Caco-2 (cell line): ENCODE measurements at regions not wholly inside any gene's neighbourhood (a gene's known extent, or its start where the extent isn't known, plus 50 kb on each side); places are given as distances from the start of the nearest gene placed in this dataset.

Experiments
- BruUV-seq: library from RNA; stranded (reverse); fragments of 400-500 nt; replicated peaks from 2 replicates; lab custom pipeline; 2021; lab: Mats Ljungman, UMichigan
- CTCF ChIA-PET: fragments of 300-600 bp; sonication (Branson Sonifier 250); formaldehyde crosslinking; loops from one replicate; lab custom pipeline; 2022; ENCODE audit warnings: antibody characterized with exemption; lab: Charles Lee
- POLR2A ChIA-PET: fragments of 300-600 bp; sonication (Branson Sonifier 250); formaldehyde crosslinking; loops from one replicate; lab custom pipeline; 2022; ENCODE audit warnings: antibody characterized with exemption; lab: Charles Lee
- DNase-seq, 2 experiments: peaks; one replicate each; pipeline versions ENCODE4 v3.0.0 to v3.0.0-alpha.2; 2020 to 2022
- H3K27me3 ChIP-seq: replicated peaks from 2 replicates; pipeline ENCODE4 v1.6.0; 2011; ENCODE audit warnings: low read length; ENCODE audit not compliant: control insufficient read depth, insufficient read depth
- H3K36me3 ChIP-seq: 2 replicates; pipeline ENCODE4 v1.5.1; 2011; ENCODE audit warnings: low read length; ENCODE audit not compliant: control insufficient read depth, insufficient read depth
- H3K4me1 ChIP-seq: fragments of 250-450 bp; sonication (Bioruptor Pico); 2 replicates; pipeline ENCODE4 v1.5.1; 2020; ENCODE audit warnings: mild to moderate bottlenecking
- H3K4me3 ChIP-seq: 2 replicates; pipeline ENCODE4 v1.5.1; 2011; ENCODE audit warnings: low read depth, mild to moderate bottlenecking, control low read depth, low read length
- H3K9me3 ChIP-seq: fragments of 250-450 bp; sonication (Bioruptor Pico); 2 replicates; pipeline ENCODE4 v1.5.1; 2020; ENCODE audit warnings: mild to moderate bottlenecking, moderate library complexity
- H3K27ac Mint-ChIP-seq: one replicate; pipeline ENCODE4 v1.8.0; 2022; ENCODE audit warnings: mixed read lengths; ENCODE audit not compliant: unreplicated experiment
- H3K27me3 Mint-ChIP-seq: one replicate; pipeline ENCODE4 v1.8.0; 2022; ENCODE audit warnings: mixed read lengths; ENCODE audit not compliant: insufficient read depth, unreplicated experiment
- H3K36me3 Mint-ChIP-seq: one replicate; pipeline ENCODE4 v1.8.0; 2022; ENCODE audit warnings: mild to moderate bottlenecking, mixed read lengths; ENCODE audit not compliant: insufficient read depth, unreplicated experiment
- H3K4me1 Mint-ChIP-seq: one replicate; pipeline ENCODE4 v1.8.0; 2022; ENCODE audit warnings: low read depth, mixed read lengths; ENCODE audit not compliant: unreplicated experiment
- H3K4me3 Mint-ChIP-seq: one replicate; pipeline ENCODE4 v1.8.0; 2022; ENCODE audit warnings: mild to moderate bottlenecking, moderate library complexity, mixed read lengths; ENCODE audit not compliant: unreplicated experiment
- H3K9me3 Mint-ChIP-seq: one replicate; pipeline ENCODE4 v1.8.0; 2022; ENCODE audit warnings: mixed read lengths; ENCODE audit not compliant: unreplicated experiment
- CTCF ChIP-seq, 2 experiments: fragments of 200-600 bp in 1 of 2; IDR thresholded peaks; 1 replicate in 1 of 2; 2 replicates in 1 of 2; pipeline versions ENCODE4 v1.5.1 to v1.8.0; 2011 to 2022; ENCODE audit warnings: antibody characterized with exemption in 1 of 2, control low read depth in 1 of 2, inconsistent platforms in 1 of 2, low read depth in 1 of 2, low read length in 1 of 2, mild to moderate bottlenecking in 1 of 2, moderate library complexity in 1 of 2; ENCODE audit not compliant: insufficient read depth in 1 of 2, severe bottlenecking in 1 of 2, unreplicated experiment in 1 of 2
- intact Hi-C: fragments of 100-400 bp; cut with micrococcal nuclease; formaldehyde crosslinking; loops from one replicate; pipeline ENCODE4 v1.10.0; 2022; ENCODE audit not compliant: unreplicated experiment

GRCh38 chr5:124043456-124043855 is 531.5 kb downstream of the CSNK1G3 start:
- no peaks in the 10 kb centered on the region for H3K36me3 ChIP-seq
- BruUV-seq, result no TSS peak
- no peak overlapping the region for H3K27ac Mint-ChIP-seq
- ChIA-PET CTCF (interaction anchor here (0.6 to 1.0 kb wide), 6 partner anchors 91 to 1432 kb away, joined by 3 to 5 read pairs (median 3); no protein-coding TSS in a partner anchor), POLR2A (no interaction called here)
- H3K27me3 Mint-ChIP-seq, result no peaks in the 10 kb centered on the region
- H3K4me3 Mint-ChIP-seq, result no peak overlapping the region
- no peaks in the 10 kb centered on the region for H3K4me1 Mint-ChIP-seq
- H3K4me1 ChIP-seq, result no peaks in the 10 kb centered on the region
- intact Hi-C loops, result loop anchor here (1.0 to 5.0 kb wide), 2 partner anchors 234 to 372 kb away; no protein-coding TSS in a partner anchor
- H3K9me3 Mint-ChIP-seq, result no peaks in the 10 kb centered on the region
- H3K36me3 Mint-ChIP-seq, result no peaks in the 10 kb centered on the region
- peak; percentile 70 to 73 for DNase-seq
- H3K9me3 ChIP-seq, result no peaks in the 10 kb centered on the region
- no peaks in the 10 kb centered on the region for H3K27me3 ChIP-seq
- peak; percentile 45 to 85 for TF ChIP-seq CTCF (IDR thresholded peaks at IDR 0.05; ENCODE audit: insufficient read depth in 1 of 2, low read depth in 1 of 2, low read length in 1 of 2, severe bottlenecking in 1 of 2, unreplicated experiment in 1 of 2)
- no peak overlapping the region for H3K4me3 ChIP-seq

- ChIA-PET CTCF (no interaction called here), POLR2A (no interaction called here)
- no peaks in the 10 kb centered on the region for H3K9me3 Mint-ChIP-seq
- TF ChIP-seq CTCF (IDR thresholded peaks at IDR 0.05; ENCODE audit: insufficient read depth in 1 of 2, low read depth in 1 of 2, low read length in 1 of 2, severe bottlenecking in 1 of 2, unreplicated experiment in 1 of 2), result no peak
- H3K4me1 Mint-ChIP-seq, result no peaks in the 10 kb centered on the region
- no peak overlapping the region for H3K4me3 ChIP-seq
- no peak for DNase-seq
- H3K9me3 ChIP-seq, result no peaks in the 10 kb centered on the region
- no peaks in the 10 kb centered on the region for H3K4me1 ChIP-seq
- H3K36me3 ChIP-seq, result no peaks in the 10 kb centered on the region
- H3K36me3 Mint-ChIP-seq, result no peaks in the 10 kb centered on the region
- H3K27ac Mint-ChIP-seq, result no peak overlapping the region
- intact Hi-C loops, result loop anchor here (5.0 kb wide), 1 partner anchor 237 kb away; no protein-coding TSS in a partner anchor
- no TSS peak for BruUV-seq
- no peaks in the 10 kb centered on the region for H3K27me3 ChIP-seq
- H3K27me3 Mint-ChIP-seq, result no peaks in the 10 kb centered on the region
- no peak overlapping the region for H3K4me3 Mint-ChIP-seq
Measured at GRCh38 chr5:124040799-124041198, 528.8 kb downstream of the CSNK1G3 start.

- H3K27ac Mint-ChIP-seq, result no peak overlapping the region
- BruUV-seq, result no TSS peak
- no peaks in the 10 kb centered on the region for H3K36me3 Mint-ChIP-seq
- Histone ChIP-seq H3K4me3 (no peak overlapping the region), H3K9me3 (no peaks in the 10 kb centered on the region), H3K27me3 (no peaks in the 10 kb centered on the region), H3K36me3 (no peaks in the 10 kb centered on the region), H3K4me1 (no peaks in the 10 kb centered on the region)
- ChIA-PET POLR2A (no interaction called here), CTCF (no interaction called here)
- TF ChIP-seq CTCF (IDR thresholded peaks at IDR 0.05; ENCODE audit: insufficient read depth in 1 of 2, low read depth in 1 of 2, low read length in 1 of 2, severe bottlenecking in 1 of 2, unreplicated experiment in 1 of 2), result no peak
- no peaks in the 10 kb centered on the region for H3K4me1 Mint-ChIP-seq
- no peaks in the 10 kb centered on the region for H3K27me3 Mint-ChIP-seq
- intact Hi-C loops, result no loop called here
- no peak for DNase-seq
- no peaks in the 10 kb centered on the region for H3K9me3 Mint-ChIP-seq
- no peak overlapping the region for H3K4me3 Mint-ChIP-seq
Measured at GRCh38 chr5:124039410-124039809, 527.4 kb downstream of the CSNK1G3 start.
